ENCODE measurements at regions not wholly inside any gene's neighbourhood (a gene's known extent, or its start where the extent isn't known, plus 50 kb on each side); places are given as distances from the start of the nearest gene placed in this dataset.

GRCh38 chr1:30321246-30321910 lies 402.0 kb downstream of the MATN1 start:
- Histone ChIP-seq H3K36me3 (ENCODE audit: control insufficient read depth in 2 of 2, extremely low read depth in 1 of 2, insufficient read depth in 2 of 2, low read length in 2 of 2) (no peaks in the 10 kb centered on the region), H3K4me3 (ENCODE audit: control insufficient read depth in 2 of 3, extremely low read depth in 1 of 3, insufficient read depth in 2 of 3, low read depth in 1 of 3, low read length in 3 of 3) (no peak overlapping the region), H3K4me1 (ENCODE audit: control insufficient read depth, extremely low read depth, insufficient read depth, low read length) (no peaks in the 10 kb centered on the region), H3K9me3 (ENCODE audit: control insufficient read depth, low read depth, low read length) (no peaks in the 10 kb centered on the region), H4K20me1 (ENCODE audit: control insufficient read depth, extremely low read depth, insufficient read depth, low read length) (no peaks in the 10 kb centered on the region), H3K79me2 (ENCODE audit: control insufficient read depth, insufficient read depth, low read length) (no peaks in the 10 kb centered on the region), H3K9me1 (ENCODE audit: control insufficient read depth, extremely low read depth, insufficient read depth, low read length) (no peaks in the 10 kb centered on the region), H3K9ac (ENCODE audit: control insufficient read depth, extremely low read depth, insufficient read depth, low read length) (no peak overlapping the region), H3K4me2 (ENCODE audit: control insufficient read depth, extremely low read depth, insufficient read depth, low read depth, low read length) (no peak overlapping the region), H3K27me3 (ENCODE audit: control insufficient read depth, extremely low read depth, insufficient read depth, low read length) (peaks cover 7% of the 10 kb centered on the region), H2AFZ (ENCODE audit: control insufficient read depth, low read length) (no peak overlapping the region), H3K27ac (ENCODE audit: control insufficient read depth, insufficient read depth, low read length) (no peak overlapping the region)
- FAIRE-seq: no peak
- DNase-seq (ENCODE audit: low read depth, low spot score): no peak
- no peak for TF ChIP-seq EZH2 (IDR thresholded peaks at IDR 0.05; ENCODE audit: low read length)
- no peak for TF ChIP-seq CTCF (optimal IDR thresholded peaks at IDR 0.05 in 1 of 3, IDR thresholded peaks at IDR 0.05 in 1 of 3, conservative IDR thresholded peaks at IDR 0.05 in 1 of 3; ENCODE audit: extremely low read depth in 1 of 3, insufficient read depth in 2 of 3, low read length in 3 of 3)
- dilution Hi-C loops (cut with MboI; ENCODE audit: extremely low pct_ligation_motif_present, low sequenced_read_pairs): no loop called here

- no peaks in the 10 kb centered on the region for H3K79me2 ChIP-seq (ENCODE audit: control insufficient read depth, insufficient read depth, low read length)
- H3K9me3 ChIP-seq (ENCODE audit: control insufficient read depth, low read depth, low read length): no peaks in the 10 kb centered on the region
- H3K27ac ChIP-seq (ENCODE audit: control insufficient read depth, insufficient read depth, low read length): no peak overlapping the region
- TF ChIP-seq CTCF (optimal IDR thresholded peaks at IDR 0.05 in 1 of 3, IDR thresholded peaks at IDR 0.05 in 1 of 3, conservative IDR thresholded peaks at IDR 0.05 in 1 of 3; ENCODE audit: extremely low read depth in 1 of 3, insufficient read depth in 2 of 3, low read length in 3 of 3) (no peak), EZH2 (IDR thresholded peaks at IDR 0.05; ENCODE audit: low read length) (no peak)
- H3K4me2 ChIP-seq (ENCODE audit: control insufficient read depth, extremely low read depth, insufficient read depth, low read depth, low read length): no peak overlapping the region
- H3K9ac ChIP-seq (ENCODE audit: control insufficient read depth, extremely low read depth, insufficient read depth, low read length): no peak overlapping the region
- H3K27me3 ChIP-seq (ENCODE audit: control insufficient read depth, extremely low read depth, insufficient read depth, low read length): peaks cover 7% of the 10 kb centered on the region
- DNase-seq (ENCODE audit: low read depth, low spot score) (no peak), FAIRE-seq (no peak)
- dilution Hi-C loops (cut with MboI; ENCODE audit: extremely low pct_ligation_motif_present, low sequenced_read_pairs): no loop called here
- no peaks in the 10 kb centered on the region for H3K9me1 ChIP-seq (ENCODE audit: control insufficient read depth, extremely low read depth, insufficient read depth, low read length)
- no peaks in the 10 kb centered on the region for H4K20me1 ChIP-seq (ENCODE audit: control insufficient read depth, extremely low read depth, insufficient read depth, low read length)
- no peaks in the 10 kb centered on the region for H3K36me3 ChIP-seq (ENCODE audit: control insufficient read depth in 2 of 2, extremely low read depth in 1 of 2, insufficient read depth in 2 of 2, low read length in 2 of 2)
- no peaks in the 10 kb centered on the region for H3K4me1 ChIP-seq (ENCODE audit: control insufficient read depth, extremely low read depth, insufficient read depth, low read length)
- no peak overlapping the region for H3K4me3 ChIP-seq (ENCODE audit: control insufficient read depth in 2 of 3, extremely low read depth in 1 of 3, insufficient read depth in 2 of 3, low read depth in 1 of 3, low read length in 3 of 3)
- H2AFZ ChIP-seq (ENCODE audit: control insufficient read depth, low read length): no peak overlapping the region
These were observed 402.8 kb downstream of the MATN1 start for GRCh38 chr1:30320581-30320890.

Measured in keratinocyte (primary cell).